HL-60 (cell line): ENCODE measurements at regions not wholly inside any gene's neighbourhood (a gene's known extent, or its start where the extent isn't known, plus 50 kb on each side); places are given as distances from the start of the nearest gene placed in this dataset.

Experiments
- POLR2AphosphoS5 ChIP-seq: IDR thresholded peaks from 2 replicates; pipeline ENCODE4 v1.6.1; 2012; ENCODE audit warnings: low read depth
- TF ChIP-seq, protein P1 (sequence below): IDR thresholded peaks from one replicate; pipeline ENCODE4 v1.5.1; 2011; ENCODE audit warnings: low read length, control low read depth, inconsistent platforms; ENCODE audit not compliant: insufficient read depth

DNA sequence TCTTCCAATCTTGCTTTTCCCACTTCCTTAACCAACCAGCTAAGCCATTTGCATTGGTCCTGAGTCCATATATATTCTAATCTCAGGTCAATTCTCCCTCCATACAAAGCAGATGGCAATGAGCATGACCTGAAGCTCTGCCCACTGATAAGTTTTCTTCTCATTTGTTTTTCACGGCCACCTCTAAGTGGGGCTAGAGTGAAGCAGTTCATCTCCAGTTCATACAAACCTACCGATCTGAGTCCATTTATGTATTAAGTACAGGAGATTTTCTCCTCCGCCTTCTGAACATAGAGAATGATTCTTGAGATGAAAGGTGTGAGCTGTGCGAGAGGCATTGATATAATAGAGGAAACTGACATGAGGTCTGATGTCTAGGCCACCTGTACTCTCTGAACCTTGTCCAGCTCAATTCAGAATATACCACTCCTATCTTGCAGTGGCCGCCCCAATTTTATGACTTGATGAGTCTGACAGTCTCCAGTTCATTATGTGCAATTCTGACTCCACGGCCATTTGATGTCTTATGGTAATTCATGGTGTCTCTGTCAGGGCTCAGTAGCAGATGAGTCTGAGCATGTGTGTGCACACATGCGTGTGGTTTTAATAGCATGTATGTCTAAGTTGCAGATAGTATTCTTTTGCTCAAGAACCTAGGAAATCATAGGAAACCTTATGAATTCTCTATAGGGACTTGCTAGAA lies 329.8 kb downstream of the PMP22 start:
- TF ChIP-seq, protein P1, sequence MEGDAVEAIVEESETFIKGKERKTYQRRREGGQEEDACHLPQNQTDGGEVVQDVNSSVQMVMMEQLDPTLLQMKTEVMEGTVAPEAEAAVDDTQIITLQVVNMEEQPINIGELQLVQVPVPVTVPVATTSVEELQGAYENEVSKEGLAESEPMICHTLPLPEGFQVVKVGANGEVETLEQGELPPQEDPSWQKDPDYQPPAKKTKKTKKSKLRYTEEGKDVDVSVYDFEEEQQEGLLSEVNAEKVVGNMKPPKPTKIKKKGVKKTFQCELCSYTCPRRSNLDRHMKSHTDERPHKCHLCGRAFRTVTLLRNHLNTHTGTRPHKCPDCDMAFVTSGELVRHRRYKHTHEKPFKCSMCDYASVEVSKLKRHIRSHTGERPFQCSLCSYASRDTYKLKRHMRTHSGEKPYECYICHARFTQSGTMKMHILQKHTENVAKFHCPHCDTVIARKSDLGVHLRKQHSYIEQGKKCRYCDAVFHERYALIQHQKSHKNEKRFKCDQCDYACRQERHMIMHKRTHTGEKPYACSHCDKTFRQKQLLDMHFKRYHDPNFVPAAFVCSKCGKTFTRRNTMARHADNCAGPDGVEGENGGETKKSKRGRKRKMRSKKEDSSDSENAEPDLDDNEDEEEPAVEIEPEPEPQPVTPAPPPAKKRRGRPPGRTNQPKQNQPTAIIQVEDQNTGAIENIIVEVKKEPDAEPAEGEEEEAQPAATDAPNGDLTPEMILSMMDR = no peak
- TF ChIP-seq POLR2AphosphoS5 = no peak
